LNCaP clone FGC (cell line): ENCODE measurements at regions not wholly inside any gene's neighbourhood (a gene's known extent, or its start where the extent isn't known, plus 50 kb on each side); places are given as distances from the start of the nearest gene placed in this dataset.

Experiments
- DNase-seq: peaks from one replicate; pipeline ENCODE4 v3.0.0-alpha.2; 2011; ENCODE audit warnings: low read depth
- H3K4me3 ChIP-seq: 2 replicates; pipeline ENCODE4 v1.5.1; 2011; ENCODE audit warnings: mild to moderate bottlenecking, low read depth, low read length, control low read depth
- TF ChIP-seq, protein P1 (sequence below): IDR thresholded peaks from 2 replicates; pipeline ENCODE4 v1.5.1; 2012; ENCODE audit warnings: mild to moderate bottlenecking; ENCODE audit not compliant: control insufficient read depth, insufficient read depth; ENCODE audit errors: extremely low read depth

DNA sequence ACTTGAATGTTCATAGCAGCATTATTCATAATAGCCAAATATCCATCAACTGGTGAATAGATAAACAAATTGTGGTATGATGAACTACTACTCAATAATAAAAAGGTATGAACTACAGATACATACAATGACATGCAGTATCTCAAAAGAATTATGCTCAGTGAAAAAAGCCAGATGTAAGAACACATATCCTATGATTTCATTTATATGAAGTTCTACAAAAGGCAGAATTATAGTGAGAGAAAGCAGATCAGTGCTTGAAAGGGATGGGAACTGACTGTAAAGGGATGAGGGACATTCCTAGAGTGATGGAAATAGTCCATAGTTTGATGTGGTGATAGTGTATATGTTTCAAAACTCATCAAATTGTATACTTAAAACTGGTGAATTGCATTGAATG is 339.0 kb downstream of the ENC1 start:
- no peak for DNase-seq
- H3K4me3 ChIP-seq = no peak overlapping the region
- TF ChIP-seq, protein P1, sequence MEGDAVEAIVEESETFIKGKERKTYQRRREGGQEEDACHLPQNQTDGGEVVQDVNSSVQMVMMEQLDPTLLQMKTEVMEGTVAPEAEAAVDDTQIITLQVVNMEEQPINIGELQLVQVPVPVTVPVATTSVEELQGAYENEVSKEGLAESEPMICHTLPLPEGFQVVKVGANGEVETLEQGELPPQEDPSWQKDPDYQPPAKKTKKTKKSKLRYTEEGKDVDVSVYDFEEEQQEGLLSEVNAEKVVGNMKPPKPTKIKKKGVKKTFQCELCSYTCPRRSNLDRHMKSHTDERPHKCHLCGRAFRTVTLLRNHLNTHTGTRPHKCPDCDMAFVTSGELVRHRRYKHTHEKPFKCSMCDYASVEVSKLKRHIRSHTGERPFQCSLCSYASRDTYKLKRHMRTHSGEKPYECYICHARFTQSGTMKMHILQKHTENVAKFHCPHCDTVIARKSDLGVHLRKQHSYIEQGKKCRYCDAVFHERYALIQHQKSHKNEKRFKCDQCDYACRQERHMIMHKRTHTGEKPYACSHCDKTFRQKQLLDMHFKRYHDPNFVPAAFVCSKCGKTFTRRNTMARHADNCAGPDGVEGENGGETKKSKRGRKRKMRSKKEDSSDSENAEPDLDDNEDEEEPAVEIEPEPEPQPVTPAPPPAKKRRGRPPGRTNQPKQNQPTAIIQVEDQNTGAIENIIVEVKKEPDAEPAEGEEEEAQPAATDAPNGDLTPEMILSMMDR = no peak

DNA sequence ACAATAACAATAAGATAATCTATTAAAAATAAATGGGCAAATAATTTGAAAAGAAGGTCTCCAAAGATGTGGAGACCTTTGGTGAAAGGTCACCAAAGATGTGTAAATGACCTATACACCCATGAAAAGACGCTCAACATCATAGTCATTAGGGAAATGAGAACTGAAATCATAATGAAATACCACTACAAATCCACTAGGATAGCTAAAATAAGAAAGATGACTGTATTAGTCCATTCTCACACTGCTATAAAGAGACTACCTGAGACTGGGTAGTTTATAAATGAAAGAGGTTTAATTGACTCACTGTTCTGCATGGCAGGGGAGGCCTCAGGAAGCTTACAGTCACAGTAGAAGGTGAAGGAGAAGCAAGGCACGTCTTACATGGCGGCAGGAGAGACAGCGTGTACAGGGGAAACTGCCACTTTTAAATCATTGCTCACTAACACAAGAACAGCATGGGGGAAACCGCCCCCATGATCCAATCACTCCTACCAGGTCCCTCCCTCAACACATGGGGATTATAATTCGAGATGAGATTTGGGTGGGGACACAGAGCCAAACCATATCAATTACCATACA is 339.6 kb downstream of the ENC1 start:
- no peak for DNase-seq

DNA sequence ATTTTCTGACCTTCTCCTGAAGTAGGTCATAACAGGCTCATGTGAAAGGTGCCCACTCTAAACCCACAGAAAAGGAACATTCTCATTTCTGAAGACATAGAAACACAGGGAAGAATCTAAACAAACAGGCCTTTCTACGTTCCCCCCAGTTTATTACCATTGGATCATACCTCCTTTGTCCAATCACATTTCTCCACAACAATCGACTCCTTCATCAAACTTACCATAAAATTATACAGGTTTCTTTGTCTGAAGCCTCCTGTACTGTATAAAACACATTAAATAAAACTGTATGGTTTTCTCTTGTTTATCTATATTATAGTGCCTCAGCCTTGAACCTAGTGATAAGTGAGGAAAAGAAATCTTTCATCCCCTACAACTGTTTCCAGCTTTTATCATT is 340.7 kb downstream of the ENC1 start:
- DNase-seq = no peak
- TF ChIP-seq, protein P1 = no peak
- H3K4me3 ChIP-seq = no peak overlapping the region

More for the DNA sequence above, 339.6 kb downstream of the ENC1 start:
- TF ChIP-seq, protein P1 = no peak
- H3K4me3 ChIP-seq = no peak overlapping the region

DNA sequence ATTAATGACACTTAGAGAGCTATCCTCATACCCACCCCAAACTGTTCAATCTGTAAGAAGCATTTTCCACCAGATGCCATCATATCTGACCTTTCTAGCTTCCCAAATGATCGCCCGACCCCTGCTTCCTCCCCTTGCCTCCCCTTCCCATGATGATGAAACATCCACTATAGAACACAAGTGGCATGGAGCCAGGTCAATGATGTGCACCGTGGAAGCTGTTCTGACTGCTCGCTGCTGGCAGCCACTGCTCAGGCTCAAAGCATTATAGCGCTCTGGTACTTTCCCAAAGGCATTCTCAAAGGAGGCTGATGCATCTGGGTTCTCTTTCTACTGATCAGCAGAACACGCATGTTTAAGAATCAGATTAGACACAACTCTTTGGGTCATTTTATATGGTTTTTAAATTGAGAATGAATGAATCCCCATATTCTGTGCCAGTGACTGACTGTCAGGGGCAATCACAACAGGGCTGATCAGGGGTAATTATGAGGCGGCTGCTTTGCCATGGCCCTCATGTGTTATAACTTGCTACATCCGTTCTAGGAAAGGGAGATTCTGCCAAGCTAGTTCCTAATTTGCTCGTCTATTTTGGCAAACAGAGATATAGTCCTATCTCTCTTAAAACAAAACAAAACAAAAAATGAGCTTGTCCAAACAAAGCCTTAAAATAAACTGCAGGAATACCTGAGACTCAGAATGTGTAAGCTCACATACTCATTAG is 343.7 kb downstream of the ENC1 start:
- no peak overlapping the region for H3K4me3 ChIP-seq
- DNase-seq = no peak
- TF ChIP-seq, protein P1 = no peak

DNA sequence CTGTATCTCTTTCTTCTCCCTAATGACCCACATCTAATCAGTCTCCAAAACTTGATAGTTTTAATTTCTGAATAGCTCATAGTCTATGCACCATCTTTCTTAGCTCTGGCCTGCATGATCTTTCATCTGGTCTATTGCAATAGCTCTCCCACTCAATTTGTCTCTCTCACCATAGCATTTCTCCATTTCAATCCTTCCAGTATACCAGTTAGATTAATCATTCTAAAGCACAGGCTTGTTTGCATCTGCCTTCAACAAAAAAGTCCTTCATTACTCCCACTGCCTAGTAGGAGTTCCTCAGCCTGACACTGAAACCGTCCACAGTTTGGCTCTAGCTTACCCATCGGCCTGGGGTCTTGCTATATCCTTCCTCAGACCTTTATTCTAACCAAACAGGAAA is 344.9 kb downstream of the ENC1 start:
- no peak for DNase-seq
- TF ChIP-seq, protein P1 = no peak

DNA sequence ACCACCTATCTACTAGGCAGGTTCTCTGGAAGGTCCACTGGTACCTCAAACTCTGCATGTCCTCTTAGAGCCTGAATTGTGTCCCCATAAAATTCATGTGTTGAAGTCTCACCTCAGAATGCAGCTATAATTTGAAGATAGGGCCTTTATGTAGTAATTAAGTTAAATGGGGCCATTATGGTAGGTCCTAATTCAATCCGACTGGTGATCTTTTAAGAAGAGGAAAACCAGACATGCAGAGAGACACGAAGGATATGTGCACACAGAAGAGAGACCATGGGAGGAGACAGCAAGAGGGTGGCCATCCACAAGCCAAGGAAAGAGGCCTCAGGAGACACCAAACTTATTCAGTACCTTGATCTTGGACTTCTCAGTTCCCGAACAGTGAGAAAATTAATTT is 345.4 kb downstream of the ENC1 start:
- DNase-seq = no peak
- TF ChIP-seq, protein P1 = no peak
- H3K4me3 ChIP-seq = no peak overlapping the region

More for the DNA sequence above, 344.9 kb downstream of the ENC1 start:
- no peak overlapping the region for H3K4me3 ChIP-seq
